ENCODE measurements at regions not wholly inside any gene's neighbourhood (a gene's known extent, or its start where the extent isn't known, plus 50 kb on each side); places are given as distances from the start of the nearest gene placed in this dataset.

GRCh38 chr10:108378779-108379178, 1214.3 kb upstream of the SORCS1 start:
- TF ChIP-seq EZH2phosphoT487 (IDR thresholded peaks at IDR 0.05; ENCODE audit: insufficient read depth, low read depth), result no peak
- TF ChIP-seq EZH2 (IDR thresholded peaks at IDR 0.05; ENCODE audit: insufficient read depth, poor library complexity, severe bottlenecking), result no peak

Data from GM23248 (cell line).